ENCODE measurements at regions not wholly inside any gene's neighbourhood (a gene's known extent, or its start where the extent isn't known, plus 50 kb on each side); places are given as distances from the start of the nearest gene placed in this dataset.
"Not testable (repeated sequence)": the region's sequence is repeated elsewhere in the genome, so short reads cannot be mapped to it uniquely, and the experiment has no call there.

DNA sequence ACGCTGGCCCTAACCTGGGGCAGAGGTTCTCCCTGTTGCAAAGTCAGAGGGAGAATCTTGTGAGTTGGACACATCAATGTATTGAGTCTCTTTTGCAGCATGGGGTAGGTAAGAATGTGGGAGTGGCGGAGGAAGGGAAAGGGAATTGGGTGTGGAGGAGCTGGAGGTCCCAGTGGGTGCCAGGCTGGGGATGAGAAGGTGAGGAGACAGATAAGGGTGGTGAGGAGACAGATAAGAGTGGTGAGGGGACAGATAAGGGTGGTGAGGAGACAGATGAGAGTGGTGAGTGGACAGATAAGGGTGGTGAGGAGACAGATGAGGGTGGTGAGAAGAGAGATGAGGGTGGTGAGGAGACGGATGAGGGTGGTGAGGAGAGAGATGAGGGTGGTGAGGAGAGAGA, 72.9 kb upstream of the SFSWAP start:
- DNase-seq (ENCODE audit: low read depth in 4 of 6, low spot score in 6 of 6), result no peak
- Histone ChIP-seq H3K36me3 (ENCODE audit: control insufficient read depth, insufficient read depth, low read length) (no peaks in the 10 kb centered on the region), H3K4me1 (ENCODE audit: control insufficient read depth, insufficient read depth, low read length) (peaks cover 27% of the 10 kb centered on the region), H3K9me3 (ENCODE audit: control insufficient read depth, insufficient read depth, low read length) (no peaks in the 10 kb centered on the region), H3K4me3 (ENCODE audit: low read depth, low read length) (no peak overlapping the region), H3K27ac (ENCODE audit: low read depth, low read length) (no peak overlapping the region), H3K27me3 (ENCODE audit: control insufficient read depth, insufficient read depth, low read length) (no peaks in the 10 kb centered on the region)
- 89% methylated on average over 3 of the region's 3 CpGs for WGBS (ENCODE audit: insufficient coverage)

DNA sequence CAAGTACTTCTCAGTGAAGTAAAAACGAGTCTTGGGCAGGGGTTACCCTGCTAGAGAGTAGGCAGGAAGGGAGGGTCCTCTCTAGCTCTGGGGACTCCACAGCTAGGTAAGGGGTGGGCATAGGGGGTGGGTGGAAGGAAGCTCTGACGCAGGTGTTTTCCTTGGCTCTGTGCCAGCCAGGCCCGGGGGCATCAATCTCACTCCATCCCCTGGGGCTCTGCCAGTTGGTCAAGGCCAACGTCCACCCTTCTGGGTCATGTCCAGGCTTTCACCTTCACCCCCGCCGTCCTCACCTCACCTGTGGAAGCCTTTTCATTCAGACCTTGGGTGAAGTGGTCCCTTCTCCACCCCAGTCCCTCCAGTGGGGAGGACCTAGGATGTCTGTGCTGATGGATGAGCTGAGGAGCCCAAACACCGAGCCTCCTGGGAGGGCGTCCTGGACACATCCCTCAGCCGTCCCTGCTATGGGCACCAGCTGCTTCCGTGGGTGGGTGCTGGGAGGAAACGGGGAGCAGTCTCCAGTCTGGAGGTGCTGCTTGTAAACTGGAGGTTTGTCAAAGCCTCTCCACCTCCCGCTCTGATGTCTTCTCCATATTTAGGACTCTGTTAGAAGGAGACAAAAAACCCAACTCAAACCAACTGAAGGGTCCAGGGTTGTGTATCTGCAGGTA, 71.5 kb upstream of the SFSWAP start:
- no peaks in the 10 kb centered on the region for H3K27me3 ChIP-seq (ENCODE audit: control insufficient read depth, insufficient read depth, low read length)
- H3K36me3 ChIP-seq (ENCODE audit: control insufficient read depth, insufficient read depth, low read length), result no peaks in the 10 kb centered on the region
- no peak for DNase-seq (ENCODE audit: low read depth in 4 of 6, low spot score in 6 of 6)
- WGBS (ENCODE audit: insufficient coverage), result 86% methylated on average over 4 of the region's 12 CpGs
- peaks cover 25% of the 10 kb centered on the region for H3K4me1 ChIP-seq (ENCODE audit: control insufficient read depth, insufficient read depth, low read length)
- H3K27ac ChIP-seq (ENCODE audit: low read depth, low read length), result no peak overlapping the region
- no peak overlapping the region for H3K4me3 ChIP-seq (ENCODE audit: low read depth, low read length)
- no peaks in the 10 kb centered on the region for H3K9me3 ChIP-seq (ENCODE audit: control insufficient read depth, insufficient read depth, low read length)

- H3K27ac ChIP-seq (ENCODE audit: low read depth, low read length), result no peak overlapping the region
- H3K36me3 ChIP-seq (ENCODE audit: control insufficient read depth, insufficient read depth, low read length), result no peaks in the 10 kb centered on the region
- peak in 3 of 6 donors; percentile 32 to 97 (median 88) for DNase-seq (ENCODE audit: low read depth in 4 of 6, low spot score in 6 of 6)
- 47% methylated on average over 6 of the region's 7 CpGs for WGBS (ENCODE audit: insufficient coverage)
- H3K4me3 ChIP-seq (ENCODE audit: low read depth, low read length), result no peak overlapping the region
- H3K9me3 ChIP-seq (ENCODE audit: control insufficient read depth, insufficient read depth, low read length), result no peaks in the 10 kb centered on the region
- H3K27me3 ChIP-seq (ENCODE audit: control insufficient read depth, insufficient read depth, low read length), result no peaks in the 10 kb centered on the region
- peaks cover 32% of the 10 kb centered on the region for H3K4me1 ChIP-seq (ENCODE audit: control insufficient read depth, insufficient read depth, low read length)
Measured at GRCh38 chr12:131640525-131640924, 70.4 kb upstream of the SFSWAP start.

GRCh38 chr12:131641315-131641714, 69.6 kb upstream of the SFSWAP start:
- no peak for DNase-seq (ENCODE audit: low read depth in 4 of 6, low spot score in 6 of 6)
- H3K27me3 ChIP-seq (ENCODE audit: control insufficient read depth, insufficient read depth, low read length), result no peaks in the 10 kb centered on the region
- 87% methylated on average over 9 of the region's 9 CpGs for WGBS (ENCODE audit: insufficient coverage)
- H3K4me1 ChIP-seq (ENCODE audit: control insufficient read depth, insufficient read depth, low read length), result peaks cover 39% of the 10 kb centered on the region
- H3K36me3 ChIP-seq (ENCODE audit: control insufficient read depth, insufficient read depth, low read length), result no peaks in the 10 kb centered on the region
- no peak overlapping the region for H3K4me3 ChIP-seq (ENCODE audit: low read depth, low read length)
- no peak overlapping the region for H3K27ac ChIP-seq (ENCODE audit: low read depth, low read length)
- no peaks in the 10 kb centered on the region for H3K9me3 ChIP-seq (ENCODE audit: control insufficient read depth, insufficient read depth, low read length)

DNA sequence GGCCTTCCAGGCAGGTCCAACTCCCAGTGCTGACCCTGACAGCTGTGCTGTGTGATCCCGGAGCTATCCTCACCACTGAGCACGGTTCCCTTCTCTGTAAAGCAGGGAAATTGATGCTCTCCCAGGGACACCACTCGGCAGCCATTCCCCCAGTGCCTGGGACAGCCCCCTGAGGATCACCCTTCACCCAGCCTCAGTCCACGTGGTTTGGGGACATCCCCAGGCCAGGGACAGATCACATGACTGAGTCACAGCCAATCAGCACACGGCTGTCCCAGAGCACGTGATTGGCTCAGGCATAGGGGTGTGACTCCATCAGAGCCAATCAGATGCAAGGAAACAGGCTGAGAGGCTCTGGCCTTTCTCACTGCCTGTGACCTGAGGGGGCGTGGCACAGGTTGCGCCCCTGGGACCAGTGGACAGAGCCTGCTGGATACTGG, 68.8 kb upstream of the SFSWAP start:
- H3K36me3 ChIP-seq (ENCODE audit: control insufficient read depth, insufficient read depth, low read length), result no peaks in the 10 kb centered on the region
- H3K4me3 ChIP-seq (ENCODE audit: low read depth, low read length), result no peak overlapping the region
- H3K4me1 ChIP-seq (ENCODE audit: control insufficient read depth, insufficient read depth, low read length), result peaks cover 41% of the 10 kb centered on the region
- no peak overlapping the region for H3K27ac ChIP-seq (ENCODE audit: low read depth, low read length)
- no peaks in the 10 kb centered on the region for H3K27me3 ChIP-seq (ENCODE audit: control insufficient read depth, insufficient read depth, low read length)
- WGBS (ENCODE audit: insufficient coverage), result 81% methylated on average over 6 of the region's 8 CpGs
- H3K9me3 ChIP-seq (ENCODE audit: control insufficient read depth, insufficient read depth, low read length), result no peaks in the 10 kb centered on the region
- DNase-seq (ENCODE audit: low read depth in 4 of 6, low spot score in 6 of 6), result no peak

DNA sequence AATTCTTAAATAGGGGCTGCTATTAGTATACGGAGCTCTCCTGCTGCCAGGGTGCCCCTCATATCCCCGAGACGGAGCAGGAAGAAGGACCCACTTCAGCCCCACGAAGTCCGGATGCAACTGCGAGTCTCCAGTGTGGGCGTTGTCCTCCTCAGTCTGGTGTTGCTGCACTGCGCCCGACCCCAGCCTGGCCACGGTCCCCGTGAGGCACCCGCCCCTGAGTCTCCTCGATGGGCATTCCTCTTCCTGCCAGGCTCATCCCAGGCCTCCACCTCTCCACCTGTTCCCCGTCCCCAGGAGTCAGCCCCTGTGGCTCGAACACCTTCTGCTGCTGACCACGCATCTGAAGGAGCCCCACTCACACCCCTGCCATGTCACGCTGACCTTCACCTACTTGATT, 68.1 kb upstream of the SFSWAP start:
- no peaks in the 10 kb centered on the region for H3K27me3 ChIP-seq (ENCODE audit: control insufficient read depth, insufficient read depth, low read length)
- 98% methylated on average over 17 of the region's 17 CpGs for WGBS (ENCODE audit: insufficient coverage)
- H3K36me3 ChIP-seq (ENCODE audit: control insufficient read depth, insufficient read depth, low read length), result no peaks in the 10 kb centered on the region
- peaks cover 41% of the 10 kb centered on the region for H3K4me1 ChIP-seq (ENCODE audit: control insufficient read depth, insufficient read depth, low read length)
- H3K9me3 ChIP-seq (ENCODE audit: control insufficient read depth, insufficient read depth, low read length), result no peaks in the 10 kb centered on the region
- no peak overlapping the region for H3K27ac ChIP-seq (ENCODE audit: low read depth, low read length)
- no peak overlapping the region for H3K4me3 ChIP-seq (ENCODE audit: low read depth, low read length)
- DNase-seq (ENCODE audit: low read depth in 4 of 6, low spot score in 6 of 6), result no peak

- H3K9me3 ChIP-seq (ENCODE audit: control insufficient read depth, insufficient read depth, low read length), result no peaks in the 10 kb centered on the region
- no peaks in the 10 kb centered on the region for H3K27me3 ChIP-seq (ENCODE audit: control insufficient read depth, insufficient read depth, low read length)
- peak in 1 of 6 donors; percentile 95 for DNase-seq (ENCODE audit: low read depth in 4 of 6, low spot score in 6 of 6)
- 43% methylated on average over 6 of the region's 7 CpGs for WGBS (ENCODE audit: insufficient coverage)
- H3K36me3 ChIP-seq (ENCODE audit: control insufficient read depth, insufficient read depth, low read length), result no peaks in the 10 kb centered on the region
- H3K27ac ChIP-seq (ENCODE audit: low read depth, low read length), result no peak overlapping the region
- H3K4me1 ChIP-seq (ENCODE audit: control insufficient read depth, insufficient read depth, low read length), result peaks cover 41% of the 10 kb centered on the region
- no peak overlapping the region for H3K4me3 ChIP-seq (ENCODE audit: low read depth, low read length)
Measured at GRCh38 chr12:131643631-131644452, 67.0 kb upstream of the SFSWAP start.

GRCh38 chr12:131644481-131644880, 66.4 kb upstream of the SFSWAP start:
- no peak overlapping the region for H3K4me3 ChIP-seq (ENCODE audit: low read depth, low read length)
- 71% methylated on average over 1 of the region's 1 CpG for WGBS (ENCODE audit: insufficient coverage)
- no peak overlapping the region for H3K27ac ChIP-seq (ENCODE audit: low read depth, low read length)
- H3K36me3 ChIP-seq (ENCODE audit: control insufficient read depth, insufficient read depth, low read length), result no peaks in the 10 kb centered on the region
- H3K4me1 ChIP-seq (ENCODE audit: control insufficient read depth, insufficient read depth, low read length), result peaks cover 41% of the 10 kb centered on the region
- no peak for DNase-seq (ENCODE audit: low read depth in 4 of 6, low spot score in 6 of 6)
- no peaks in the 10 kb centered on the region for H3K27me3 ChIP-seq (ENCODE audit: control insufficient read depth, insufficient read depth, low read length)
- H3K9me3 ChIP-seq (ENCODE audit: control insufficient read depth, insufficient read depth, low read length), result no peaks in the 10 kb centered on the region

DNA sequence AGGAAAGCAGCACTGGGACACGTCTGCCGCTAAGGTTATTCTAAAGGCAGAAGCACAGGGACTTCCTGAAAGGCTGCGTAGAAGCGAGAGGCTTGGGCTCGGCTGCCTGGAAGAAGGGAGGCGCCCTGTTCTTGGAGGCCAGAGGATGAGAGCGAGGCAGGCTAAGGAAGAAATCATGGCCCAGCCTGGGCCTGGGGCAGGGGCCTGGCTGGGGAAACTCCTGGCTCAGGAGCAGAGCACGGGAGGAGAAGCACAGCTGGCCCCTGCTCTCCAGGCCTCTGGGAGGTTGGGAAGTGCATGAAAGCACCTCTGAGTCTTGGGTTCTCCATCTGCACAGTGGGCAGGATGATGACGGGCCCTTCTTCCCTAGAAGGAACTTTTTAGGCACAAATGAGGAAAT, 66.0 kb upstream of the SFSWAP start:
- not testable (repeated sequence) for DNase-seq (ENCODE audit: low read depth in 4 of 6, low spot score in 6 of 6); H3K4me3 ChIP-seq (ENCODE audit: low read depth, low read length); H3K36me3 ChIP-seq (ENCODE audit: control insufficient read depth, insufficient read depth, low read length); H3K9me3 ChIP-seq (ENCODE audit: control insufficient read depth, insufficient read depth, low read length); H3K27me3 ChIP-seq (ENCODE audit: control insufficient read depth, insufficient read depth, low read length); H3K27ac ChIP-seq (ENCODE audit: low read depth, low read length)
- whole genome bisulfite sequencing (ENCODE audit: insufficient coverage), result 89% methylated on average over 6 of the region's 9 CpGs
- peaks cover 39% of the 10 kb centered on the region for H3K4me1 ChIP-seq (ENCODE audit: control insufficient read depth, insufficient read depth, low read length)

- not testable (repeated sequence) for H3K36me3 ChIP-seq (ENCODE audit: control insufficient read depth, insufficient read depth, low read length); DNase-seq (ENCODE audit: low read depth in 4 of 6, low spot score in 6 of 6); H3K27ac ChIP-seq (ENCODE audit: low read depth, low read length); H3K9me3 ChIP-seq (ENCODE audit: control insufficient read depth, insufficient read depth, low read length); H3K4me3 ChIP-seq (ENCODE audit: low read depth, low read length); H3K27me3 ChIP-seq (ENCODE audit: control insufficient read depth, insufficient read depth, low read length)
- no CpG with 5 or more reads among the region's 13 CpGs for WGBS (ENCODE audit: insufficient coverage)
- peaks cover 33% of the 10 kb centered on the region for H3K4me1 ChIP-seq (ENCODE audit: control insufficient read depth, insufficient read depth, low read length)
Measured at GRCh38 chr12:131645557-131645956, 65.3 kb upstream of the SFSWAP start.
